Nephron progenitor cell (in vitro differentiated cells): ENCODE measurements at regions not wholly inside any gene's neighbourhood (a gene's known extent, or its start where the extent isn't known, plus 50 kb on each side); places are given as distances from the start of the nearest gene placed in this dataset.

Experiments used
- DNase-seq: peaks from one replicate; pipeline ENCODE4 v3.0.0; 2021
- H3K27ac Mint-ChIP-seq: 2 replicates; pipeline ENCODE4 v1.8.0; 2021; ENCODE audit warnings: mild to moderate bottlenecking, moderate library complexity, mixed read lengths
- H3K27me3 Mint-ChIP-seq: 2 replicates; pipeline ENCODE4 v1.8.0; 2021; ENCODE audit warnings: mild to moderate bottlenecking, low read depth, mixed read lengths; ENCODE audit not compliant: poor library complexity
- H3K36me3 Mint-ChIP-seq: 2 replicates; pipeline ENCODE4 v1.8.0; 2021; ENCODE audit warnings: low read depth, mixed read lengths
- H3K4me1 Mint-ChIP-seq: 2 replicates; pipeline ENCODE4 v1.8.0; 2021; ENCODE audit warnings: mixed read lengths
- H3K4me3 Mint-ChIP-seq: 2 replicates; pipeline ENCODE4 v1.8.0; 2021; ENCODE audit warnings: mild to moderate bottlenecking, moderate library complexity, mixed read lengths
- H3K9me3 Mint-ChIP-seq: 2 replicates; pipeline ENCODE4 v1.8.0; 2021; ENCODE audit warnings: mild to moderate bottlenecking, moderate library complexity, mixed read lengths
- TF ChIP-seq, protein P1 (sequence below): fragments of 200-600 bp; sonication (generic); IDR thresholded peaks from 2 replicates; pipeline ENCODE4 v1.5.0; 2021; ENCODE audit warnings: antibody characterized with exemption

DNA sequence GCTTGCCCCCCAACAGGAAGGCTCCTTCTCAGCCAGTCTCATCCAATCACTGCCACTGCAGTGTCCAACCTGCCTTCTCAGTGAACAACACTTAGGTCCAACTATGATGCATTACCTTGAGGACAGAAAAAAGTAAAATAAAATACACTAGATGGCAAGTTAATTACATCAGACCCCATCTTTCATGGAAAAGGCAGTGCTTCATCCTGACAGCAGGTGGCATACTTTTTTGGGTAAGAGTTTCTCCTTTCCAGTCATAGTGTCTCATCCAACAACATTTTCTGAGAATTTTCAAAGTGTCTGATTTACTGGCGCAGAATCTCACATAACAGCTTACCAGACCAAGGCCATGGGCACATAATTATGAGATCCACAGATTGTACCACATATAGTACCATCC, 1742.8 kb downstream of the PCDH7 start:
- no peak for DNase-seq
- Mint-ChIP-seq H3K27me3 (no peaks in the 10 kb centered on the region), H3K4me3 (no peak overlapping the region), H3K36me3 (no peaks in the 10 kb centered on the region), H3K4me1 (no peaks in the 10 kb centered on the region), H3K27ac (no peak overlapping the region), H3K9me3 (no peaks in the 10 kb centered on the region)
- TF ChIP-seq, protein P1, sequence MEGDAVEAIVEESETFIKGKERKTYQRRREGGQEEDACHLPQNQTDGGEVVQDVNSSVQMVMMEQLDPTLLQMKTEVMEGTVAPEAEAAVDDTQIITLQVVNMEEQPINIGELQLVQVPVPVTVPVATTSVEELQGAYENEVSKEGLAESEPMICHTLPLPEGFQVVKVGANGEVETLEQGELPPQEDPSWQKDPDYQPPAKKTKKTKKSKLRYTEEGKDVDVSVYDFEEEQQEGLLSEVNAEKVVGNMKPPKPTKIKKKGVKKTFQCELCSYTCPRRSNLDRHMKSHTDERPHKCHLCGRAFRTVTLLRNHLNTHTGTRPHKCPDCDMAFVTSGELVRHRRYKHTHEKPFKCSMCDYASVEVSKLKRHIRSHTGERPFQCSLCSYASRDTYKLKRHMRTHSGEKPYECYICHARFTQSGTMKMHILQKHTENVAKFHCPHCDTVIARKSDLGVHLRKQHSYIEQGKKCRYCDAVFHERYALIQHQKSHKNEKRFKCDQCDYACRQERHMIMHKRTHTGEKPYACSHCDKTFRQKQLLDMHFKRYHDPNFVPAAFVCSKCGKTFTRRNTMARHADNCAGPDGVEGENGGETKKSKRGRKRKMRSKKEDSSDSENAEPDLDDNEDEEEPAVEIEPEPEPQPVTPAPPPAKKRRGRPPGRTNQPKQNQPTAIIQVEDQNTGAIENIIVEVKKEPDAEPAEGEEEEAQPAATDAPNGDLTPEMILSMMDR = peak; percentile 47

DNA sequence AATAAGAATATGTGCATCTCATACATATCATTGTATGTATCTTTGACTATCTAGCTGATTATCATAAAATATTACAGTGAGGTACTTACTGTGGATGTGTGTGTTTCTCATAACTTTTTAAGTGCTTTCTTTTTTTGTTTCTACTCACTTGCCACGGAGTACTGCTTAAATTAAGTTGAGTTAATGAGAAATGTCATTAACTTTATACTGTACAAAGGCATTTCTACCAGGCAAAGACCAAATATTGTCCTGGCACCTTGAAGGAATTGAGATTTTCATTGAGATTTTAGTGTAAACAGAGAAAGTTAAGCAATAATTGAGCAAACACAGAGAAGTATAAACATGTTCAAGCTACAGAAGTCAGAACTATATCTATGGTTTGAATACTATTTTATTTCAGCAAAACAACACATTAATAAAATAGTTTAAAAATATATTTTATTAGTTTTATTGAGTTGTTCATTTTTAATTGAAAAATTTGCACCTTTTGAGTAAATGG, 1750.0 kb downstream of the PCDH7 start:
- Mint-ChIP-seq H3K36me3 (no peaks in the 10 kb centered on the region), H3K27ac (no peak overlapping the region), H3K27me3 (peaks cover 4% of the 10 kb centered on the region), H3K4me1 (peaks cover 6% of the 10 kb centered on the region), H3K4me3 (no peak overlapping the region), H3K9me3 (no peaks in the 10 kb centered on the region)
- DNase-seq = no peak
- TF ChIP-seq, protein P1 = no peak

DNA sequence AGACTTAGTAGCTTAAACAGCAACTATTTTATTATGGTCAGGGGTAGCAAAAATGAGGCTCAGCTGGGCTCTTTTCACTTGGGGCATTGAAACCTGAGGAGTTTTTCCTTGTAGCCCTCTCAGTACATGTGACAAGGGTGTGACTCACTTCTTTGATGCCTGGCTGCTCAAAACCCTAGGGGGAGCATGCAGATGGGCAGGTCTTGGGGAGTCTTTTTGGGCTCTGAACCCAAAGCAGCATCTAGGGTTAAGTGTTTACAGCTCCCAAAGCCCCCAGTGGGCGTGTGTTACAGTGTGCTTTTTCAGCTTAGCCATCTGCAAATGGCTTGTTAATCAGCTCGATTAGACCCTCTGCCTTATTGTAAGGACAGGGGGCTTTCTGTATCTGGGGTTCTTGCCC, 1752.7 kb downstream of the PCDH7 start:
- Mint-ChIP-seq H3K4me1 (peaks cover 6% of the 10 kb centered on the region), H3K27ac (no peak overlapping the region), H3K4me3 (no peak overlapping the region), H3K36me3 (no peaks in the 10 kb centered on the region), H3K9me3 (no peaks in the 10 kb centered on the region), H3K27me3 (peaks cover 4% of the 10 kb centered on the region)
- no peak for DNase-seq
- TF ChIP-seq, protein P1 = no peak

DNA sequence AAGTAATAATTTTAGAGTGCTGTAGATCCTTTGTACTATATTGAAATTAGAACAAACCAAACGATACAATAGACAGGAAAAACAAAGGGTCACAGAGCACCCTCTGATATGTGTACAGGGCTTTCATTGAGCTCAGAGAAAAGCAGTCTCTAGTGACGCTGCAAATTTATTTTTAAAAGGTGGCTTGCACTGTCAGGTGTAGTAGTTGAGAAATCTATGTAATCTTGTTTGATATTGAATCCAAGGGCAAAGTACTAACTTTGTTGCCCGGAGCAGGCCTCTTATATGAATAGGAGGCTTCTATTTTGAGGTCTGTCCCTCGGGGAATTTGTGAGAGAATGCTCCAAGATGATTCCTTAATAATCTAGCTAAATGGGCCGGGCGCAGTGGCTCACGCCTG, 1755.5 kb downstream of the PCDH7 start:
- TF ChIP-seq, protein P1 = no peak
- no peak overlapping the region for H3K4me3 Mint-ChIP-seq
- no peaks in the 10 kb centered on the region for H3K36me3 Mint-ChIP-seq
- no peak overlapping the region for H3K27ac Mint-ChIP-seq
- H3K9me3 Mint-ChIP-seq = no peaks in the 10 kb centered on the region
- DNase-seq = no peak
- H3K4me1 Mint-ChIP-seq = peaks cover 6% of the 10 kb centered on the region
- H3K27me3 Mint-ChIP-seq = peaks cover 4% of the 10 kb centered on the region

DNA sequence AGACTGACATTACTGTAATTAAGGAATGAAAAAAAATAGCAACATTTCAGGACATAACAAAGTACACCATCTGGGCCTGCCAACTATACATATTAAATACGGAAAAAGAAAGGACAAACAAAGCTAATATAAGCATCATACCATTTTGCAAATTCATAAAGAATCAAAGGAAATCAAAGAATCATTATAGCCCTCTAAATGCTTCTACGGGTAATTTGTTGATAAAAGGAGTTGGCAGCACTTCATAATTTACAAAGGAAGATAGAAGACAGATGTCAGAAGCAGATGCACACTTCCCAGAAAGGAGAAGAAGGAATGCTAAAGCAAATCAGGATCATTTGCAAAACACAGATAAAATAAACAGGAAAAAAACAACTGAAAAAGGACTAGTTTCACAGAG, 1757.3 kb downstream of the PCDH7 start:
- Mint-ChIP-seq H3K9me3 (no peaks in the 10 kb centered on the region), H3K27me3 (peaks cover 4% of the 10 kb centered on the region), H3K27ac (no peak overlapping the region), H3K4me3 (no peak overlapping the region), H3K4me1 (peaks cover 3% of the 10 kb centered on the region), H3K36me3 (no peaks in the 10 kb centered on the region)
- TF ChIP-seq, protein P1 = no peak
- no peak for DNase-seq

DNA sequence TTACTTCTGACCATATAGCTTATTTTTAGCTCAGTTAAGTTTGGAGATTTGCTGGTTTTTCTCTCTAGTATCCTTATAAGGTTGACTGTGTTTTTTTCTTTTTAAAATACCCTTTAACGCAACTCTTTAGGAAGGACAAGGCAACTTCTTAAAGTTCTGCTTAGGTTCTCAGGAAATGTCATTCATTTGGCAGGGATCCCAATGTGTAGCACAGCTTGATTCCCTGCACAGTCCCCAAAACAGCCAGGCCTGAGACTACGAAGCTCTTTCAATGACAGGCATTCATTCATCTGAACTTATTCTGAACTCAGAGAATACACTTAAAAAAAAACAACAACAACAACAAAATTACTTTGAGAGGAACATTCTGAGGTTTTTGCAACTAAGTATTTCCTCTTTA, 1765.8 kb downstream of the PCDH7 start:
- no peaks in the 10 kb centered on the region for H3K9me3 Mint-ChIP-seq
- no peak overlapping the region for H3K27ac Mint-ChIP-seq
- H3K4me3 Mint-ChIP-seq = no peak overlapping the region
- TF ChIP-seq, protein P1 = no peak
- H3K27me3 Mint-ChIP-seq = no peaks in the 10 kb centered on the region
- no peak for DNase-seq
- no peaks in the 10 kb centered on the region for H3K36me3 Mint-ChIP-seq
- no peaks in the 10 kb centered on the region for H3K4me1 Mint-ChIP-seq
